Astrocyte (in vitro differentiated cells and primary cell): ENCODE measurements at regions not wholly inside any gene's neighbourhood (a gene's known extent, or its start where the extent isn't known, plus 50 kb on each side); places are given as distances from the start of the nearest gene placed in this dataset.
A peak's percentile ranks its signal among the peaks of the same experiment; 100 is the strongest.

Experiments
- DNase-seq: peaks from one replicate; pipeline ENCODE4 v3.0.0-alpha.2; 2010; ENCODE audit warnings: low read depth
- FAIRE-seq: peaks from 2 replicates; lab custom pipeline; 2011; peaks lifted over from hg19 to GRCh38; lab: Jason Lieb, UNC
- H2AFZ ChIP-seq: 2 replicates; pipeline ENCODE4 v1.6.0; 2012; ENCODE audit warnings: low read depth, low read length, inconsistent platforms
- H3K27ac ChIP-seq: 2 replicates; pipeline ENCODE4 v1.5.1; 2011; ENCODE audit warnings: low read depth, low read length, inconsistent platforms
- H3K27me3 ChIP-seq: 2 replicates; pipeline ENCODE4 v1.6.0; 2011; ENCODE audit warnings: low read length, inconsistent platforms; ENCODE audit not compliant: insufficient read depth
- H3K36me3 ChIP-seq: 2 replicates; pipeline ENCODE4 v1.5.1; 2011; ENCODE audit warnings: low read length, inconsistent platforms; ENCODE audit not compliant: insufficient read depth
- H3K4me1 ChIP-seq: 2 replicates; pipeline ENCODE4 v1.5.1; 2011; ENCODE audit warnings: low read length, inconsistent platforms; ENCODE audit not compliant: insufficient read depth
- H3K4me2 ChIP-seq: 2 replicates; pipeline ENCODE4 v1.6.0; 2012; ENCODE audit warnings: low read length, inconsistent platforms
- H3K4me3 ChIP-seq: 2 replicates; pipeline ENCODE4 v1.5.1; 2011; ENCODE audit warnings: low read depth, mild to moderate bottlenecking, low read length, inconsistent platforms; ENCODE audit not compliant: insufficient read depth
- H3K79me2 ChIP-seq: 2 replicates; pipeline ENCODE4 v1.6.0; 2012; ENCODE audit warnings: mild to moderate bottlenecking, low read length, inconsistent platforms; ENCODE audit not compliant: insufficient read depth
- H3K9ac ChIP-seq: 2 replicates; pipeline ENCODE4 v1.6.0; 2012; ENCODE audit warnings: mild to moderate bottlenecking, low read length, inconsistent platforms
- H3K9me3 ChIP-seq: 2 replicates; pipeline ENCODE4 v1.5.1; 2012; ENCODE audit warnings: low read depth, mild to moderate bottlenecking, low read length, inconsistent platforms; ENCODE audit not compliant: insufficient read depth
- H4K20me1 ChIP-seq: 2 replicates; pipeline ENCODE4 v1.6.0; 2012; ENCODE audit warnings: low read length, inconsistent platforms; ENCODE audit not compliant: insufficient read depth
- H3K27ac Mint-ChIP-seq: one replicate; pipeline ENCODE4 v1.8.0; 2021; ENCODE audit warnings: mild to moderate bottlenecking, mixed read lengths; ENCODE audit not compliant: unreplicated experiment
- H3K27me3 Mint-ChIP-seq: one replicate; pipeline ENCODE4 v1.8.0; 2021; ENCODE audit warnings: low read depth, mixed read lengths; ENCODE audit not compliant: unreplicated experiment
- H3K36me3 Mint-ChIP-seq: one replicate; pipeline ENCODE4 v1.8.0; 2021; ENCODE audit warnings: low read depth, mixed read lengths; ENCODE audit not compliant: unreplicated experiment
- H3K4me1 Mint-ChIP-seq: one replicate; pipeline ENCODE4 v1.8.0; 2021; ENCODE audit warnings: low read depth, mixed read lengths; ENCODE audit not compliant: unreplicated experiment
- H3K4me3 Mint-ChIP-seq: one replicate; pipeline ENCODE4 v1.8.0; 2021; ENCODE audit warnings: mild to moderate bottlenecking, moderate library complexity, mixed read lengths; ENCODE audit not compliant: unreplicated experiment
- H3K9me3 Mint-ChIP-seq: one replicate; pipeline ENCODE4 v1.8.0; 2021; ENCODE audit warnings: mild to moderate bottlenecking, mixed read lengths; ENCODE audit not compliant: unreplicated experiment
- EZH2 ChIP-seq: IDR thresholded peaks from 2 replicates; pipeline ENCODE4 v1.6.1; 2012; ENCODE audit warnings: mild to moderate bottlenecking, low read length, inconsistent platforms; ENCODE audit not compliant: insufficient read depth
- TF ChIP-seq, protein P1 (sequence below): IDR thresholded peaks from 2 replicates; pipeline ENCODE4 v1.5.1; 2011; ENCODE audit warnings: low read depth, mild to moderate bottlenecking, inconsistent platforms, low read length, moderate library complexity; ENCODE audit not compliant: insufficient read depth

DNA sequence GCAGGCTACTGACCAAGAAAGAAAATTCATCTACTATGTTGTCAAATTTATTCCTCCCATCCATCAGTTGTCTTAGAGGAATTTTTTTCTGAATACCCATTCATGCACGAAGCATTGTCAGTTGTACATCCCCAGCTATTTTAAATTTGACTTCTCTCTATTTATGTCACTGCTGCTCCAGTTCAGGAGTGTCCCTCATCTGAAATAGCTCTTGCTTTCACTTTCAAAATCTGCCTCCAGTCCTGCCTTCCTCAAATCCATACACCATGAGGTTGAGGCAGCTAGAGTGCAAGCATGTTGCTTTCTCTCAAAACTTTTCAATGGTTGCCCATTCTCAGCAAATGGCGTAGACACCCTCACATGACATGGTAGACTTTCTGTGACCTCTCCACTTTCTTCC lies 335.4 kb upstream of the CDH2 start:
- no peaks in the 10 kb centered on the region for H4K20me1 ChIP-seq
- Mint-ChIP-seq H3K4me3 (no peak overlapping the region), H3K9me3 (no peaks in the 10 kb centered on the region), H3K27ac (no peak overlapping the region), H3K27me3 (no peaks in the 10 kb centered on the region), H3K4me1 (peaks cover 5% of the 10 kb centered on the region), H3K36me3 (no peaks in the 10 kb centered on the region)
- peaks cover 11% of the 10 kb centered on the region for H3K4me1 ChIP-seq
- peak overlapping the region; percentile 29 for H3K4me2 ChIP-seq
- H3K36me3 ChIP-seq = no peaks in the 10 kb centered on the region
- H3K9ac ChIP-seq = no peak overlapping the region
- no peak for FAIRE-seq
- no peaks in the 10 kb centered on the region for H3K9me3 ChIP-seq
- no peak overlapping the region for H3K27ac ChIP-seq
- peak overlapping the region; percentile 30 for H2AFZ ChIP-seq
- TF ChIP-seq EZH2 = no peak
- TF ChIP-seq, protein P1, sequence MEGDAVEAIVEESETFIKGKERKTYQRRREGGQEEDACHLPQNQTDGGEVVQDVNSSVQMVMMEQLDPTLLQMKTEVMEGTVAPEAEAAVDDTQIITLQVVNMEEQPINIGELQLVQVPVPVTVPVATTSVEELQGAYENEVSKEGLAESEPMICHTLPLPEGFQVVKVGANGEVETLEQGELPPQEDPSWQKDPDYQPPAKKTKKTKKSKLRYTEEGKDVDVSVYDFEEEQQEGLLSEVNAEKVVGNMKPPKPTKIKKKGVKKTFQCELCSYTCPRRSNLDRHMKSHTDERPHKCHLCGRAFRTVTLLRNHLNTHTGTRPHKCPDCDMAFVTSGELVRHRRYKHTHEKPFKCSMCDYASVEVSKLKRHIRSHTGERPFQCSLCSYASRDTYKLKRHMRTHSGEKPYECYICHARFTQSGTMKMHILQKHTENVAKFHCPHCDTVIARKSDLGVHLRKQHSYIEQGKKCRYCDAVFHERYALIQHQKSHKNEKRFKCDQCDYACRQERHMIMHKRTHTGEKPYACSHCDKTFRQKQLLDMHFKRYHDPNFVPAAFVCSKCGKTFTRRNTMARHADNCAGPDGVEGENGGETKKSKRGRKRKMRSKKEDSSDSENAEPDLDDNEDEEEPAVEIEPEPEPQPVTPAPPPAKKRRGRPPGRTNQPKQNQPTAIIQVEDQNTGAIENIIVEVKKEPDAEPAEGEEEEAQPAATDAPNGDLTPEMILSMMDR = no peak
- no peaks in the 10 kb centered on the region for H3K79me2 ChIP-seq
- no peaks in the 10 kb centered on the region for H3K27me3 ChIP-seq
- no peak overlapping the region for H3K4me3 ChIP-seq
- no peak for DNase-seq

DNA sequence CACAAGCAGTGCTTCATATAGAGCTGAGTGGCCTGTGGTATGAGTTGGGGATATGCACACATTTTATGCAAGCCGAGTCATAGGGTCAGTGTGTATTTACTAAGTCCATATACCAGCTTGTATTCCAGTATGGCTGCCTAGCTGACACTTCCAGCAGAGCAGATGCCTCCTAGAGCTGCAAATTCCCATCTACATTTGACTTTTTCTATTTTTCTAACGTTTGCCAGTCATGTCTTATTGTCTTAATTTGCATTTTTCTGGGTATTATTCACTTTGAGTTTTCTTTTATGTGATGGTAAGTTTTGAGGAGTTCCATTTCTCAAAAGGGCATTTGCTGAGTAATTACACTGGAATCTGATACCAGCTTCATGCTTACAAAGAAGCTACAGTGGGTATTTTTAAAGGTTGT lies 334.5 kb upstream of the CDH2 start:
- H3K27ac ChIP-seq = no peak overlapping the region
- peak overlapping the region; percentile 29 for H3K4me2 ChIP-seq
- peaks cover 11% of the 10 kb centered on the region for H3K4me1 ChIP-seq
- no peak overlapping the region for H3K9ac ChIP-seq
- FAIRE-seq (no peak), DNase-seq (peak; percentile 37)
- no peaks in the 10 kb centered on the region for H3K36me3 ChIP-seq
- Mint-ChIP-seq H3K9me3 (no peaks in the 10 kb centered on the region), H3K4me3 (no peak overlapping the region), H3K4me1 (peaks cover 5% of the 10 kb centered on the region), H3K36me3 (no peaks in the 10 kb centered on the region), H3K27me3 (no peaks in the 10 kb centered on the region), H3K27ac (peak overlapping the region; percentile 42)
- no peaks in the 10 kb centered on the region for H3K27me3 ChIP-seq
- H3K79me2 ChIP-seq = no peaks in the 10 kb centered on the region
- H2AFZ ChIP-seq = peak overlapping the region; percentile 51
- no peaks in the 10 kb centered on the region for H4K20me1 ChIP-seq
- no peak overlapping the region for H3K4me3 ChIP-seq
- H3K9me3 ChIP-seq = no peaks in the 10 kb centered on the region
- TF ChIP-seq, protein P1 = no peak
- no peak for TF ChIP-seq EZH2

DNA sequence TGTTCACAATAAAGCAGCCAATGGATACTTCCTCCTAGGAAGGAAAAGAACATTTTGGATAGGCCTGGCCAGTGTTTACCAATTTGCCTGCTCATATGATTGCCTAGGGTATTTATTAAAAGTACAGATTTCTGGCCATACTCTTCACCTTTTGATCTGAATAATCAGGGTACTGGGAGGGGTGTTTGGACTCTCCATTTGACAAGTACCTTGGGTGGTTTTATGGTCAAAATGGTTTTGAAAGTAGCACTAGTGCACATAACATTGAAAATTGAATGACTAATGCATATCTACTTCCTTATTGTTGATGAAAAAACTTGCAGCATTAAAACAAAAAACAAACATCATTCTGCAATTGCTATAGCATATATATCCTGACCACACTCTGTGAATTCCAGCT lies 333.3 kb upstream of the CDH2 start:
- H3K4me3 ChIP-seq = no peak overlapping the region
- TF ChIP-seq, protein P1 = no peak
- TF ChIP-seq EZH2 = no peak
- H3K4me2 ChIP-seq = no peak overlapping the region
- no peak for FAIRE-seq
- Mint-ChIP-seq H3K27me3 (no peaks in the 10 kb centered on the region), H3K4me1 (peaks cover 5% of the 10 kb centered on the region), H3K27ac (no peak overlapping the region), H3K4me3 (no peak overlapping the region), H3K36me3 (no peaks in the 10 kb centered on the region), H3K9me3 (no peaks in the 10 kb centered on the region)
- no peak for DNase-seq
- no peak overlapping the region for H3K27ac ChIP-seq
- H3K4me1 ChIP-seq = peaks cover 11% of the 10 kb centered on the region
- H3K9me3 ChIP-seq = no peaks in the 10 kb centered on the region
- no peaks in the 10 kb centered on the region for H3K36me3 ChIP-seq
- no peak overlapping the region for H2AFZ ChIP-seq
- no peaks in the 10 kb centered on the region for H3K27me3 ChIP-seq
- H3K9ac ChIP-seq = no peak overlapping the region
- no peaks in the 10 kb centered on the region for H3K79me2 ChIP-seq
- no peaks in the 10 kb centered on the region for H4K20me1 ChIP-seq
